Mammary epithelial cell (primary cell): ENCODE measurements at regions not wholly inside any gene's neighbourhood (a gene's known extent, or its start where the extent isn't known, plus 50 kb on each side); places are given as distances from the start of the nearest gene placed in this dataset.

Source experiments
- CTCF ChIP-seq, 2 donors: IDR thresholded peaks in 1 of 2; conservative IDR thresholded peaks in 1 of 2; 2 replicates each; pipeline ENCODE4 v1.5.1; 2011 to 2012; ENCODE audit warnings: inconsistent platforms in 2 of 2, low read length in 2 of 2, mild to moderate bottlenecking in 2 of 2, control low read depth in 1 of 2, low read depth in 1 of 2; ENCODE audit not compliant: insufficient read depth in 1 of 2; ENCODE audit errors: extremely low read depth in 1 of 2
- EZH2 ChIP-seq: IDR thresholded peaks from 2 replicates; pipeline ENCODE4 v1.6.1; 2012; ENCODE audit warnings: low read length, inconsistent platforms, borderline replicate concordance

DNA sequence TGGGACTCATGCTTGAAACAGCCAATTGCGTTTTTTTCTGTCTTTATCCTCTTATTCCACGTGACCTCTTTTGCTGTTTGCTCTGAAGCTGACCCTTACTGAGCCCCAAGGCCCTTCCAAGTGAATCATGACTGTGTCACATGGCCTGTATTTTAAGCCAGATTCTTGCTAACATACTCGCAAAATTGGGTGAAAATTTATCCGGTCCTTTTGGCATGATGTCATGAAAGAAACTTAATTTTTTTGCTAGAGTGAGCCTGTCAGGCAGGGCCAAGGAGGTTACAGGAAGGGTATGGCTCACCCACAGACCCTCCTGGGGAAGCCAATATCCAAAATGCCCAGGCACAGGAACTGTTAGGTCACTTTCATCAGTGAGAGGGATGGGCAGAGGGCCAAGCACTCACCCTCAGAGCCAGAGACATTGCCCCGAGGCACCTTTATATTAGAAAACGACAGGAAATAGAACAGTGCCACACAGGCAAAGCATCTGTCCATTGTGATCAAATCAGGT is 296.7 kb downstream of the CDH26 start:
- TF ChIP-seq EZH2 (no peak), CTCF (conservative IDR thresholded peaks at IDR 0.05 in 1 of 2, IDR thresholded peaks at IDR 0.05 in 1 of 2; ENCODE audit: extremely low read depth in 1 of 2, insufficient read depth in 1 of 2, low read depth in 1 of 2, low read length in 2 of 2) (no peak)
